ENCODE measurements at regions not wholly inside any gene's neighbourhood (a gene's known extent, or its start where the extent isn't known, plus 50 kb on each side); places are given as distances from the start of the nearest gene placed in this dataset.
"Not testable (repeated sequence)": the region's sequence is repeated elsewhere in the genome, so short reads cannot be mapped to it uniquely, and the experiment has no call there.

- TF ChIP-seq CTCF (IDR thresholded peaks at IDR 0.05; ENCODE audit: low read depth, low read length) = no peak
- H3K4me3 ChIP-seq (ENCODE audit: low read depth, low read length) = no peak overlapping the region
Observed at GRCh38 chr4:103845075-103845474, 125.3 kb upstream of the TACR3 start.

GRCh38 chr4:103842637-103843239, 123.0 kb upstream of the TACR3 start:
- no peak for TF ChIP-seq CTCF (IDR thresholded peaks at IDR 0.05; ENCODE audit: low read depth, low read length)
- H3K4me3 ChIP-seq (ENCODE audit: low read depth, low read length) = no peak overlapping the region

GRCh38 chr4:103842076-103842475, 122.3 kb upstream of the TACR3 start:
- TF ChIP-seq CTCF (IDR thresholded peaks at IDR 0.05; ENCODE audit: low read depth, low read length) = no peak
- H3K4me3 ChIP-seq (ENCODE audit: low read depth, low read length) = no peak overlapping the region

- H3K4me3 ChIP-seq (ENCODE audit: low read depth, low read length) = not testable (repeated sequence)
Observed at GRCh38 chr4:103810308-103810707, 90.5 kb upstream of the TACR3 start.

- no peak overlapping the region for H3K4me3 ChIP-seq (ENCODE audit: low read depth, low read length)
Observed at GRCh38 chr4:103802766-103803165, 83.0 kb upstream of the TACR3 start.

GRCh38 chr4:103787057-103787456, 67.3 kb upstream of the TACR3 start:
- no peak overlapping the region for H3K4me3 ChIP-seq (ENCODE audit: low read depth, low read length)
- TF ChIP-seq CTCF (IDR thresholded peaks at IDR 0.05; ENCODE audit: low read depth, low read length) = no peak

More at GRCh38 chr4:103802766-103803165, 83.0 kb upstream of the TACR3 start:
- no peak for TF ChIP-seq CTCF (IDR thresholded peaks at IDR 0.05; ENCODE audit: low read depth, low read length)

- TF ChIP-seq CTCF (IDR thresholded peaks at IDR 0.05; ENCODE audit: low read depth, low read length) = no peak
- no peak overlapping the region for H3K4me3 ChIP-seq (ENCODE audit: low read depth, low read length)
Observed at GRCh38 chr4:103786593-103786992, 66.8 kb upstream of the TACR3 start.

GRCh38 chr4:103786014-103786413, 66.2 kb upstream of the TACR3 start:
- TF ChIP-seq CTCF (IDR thresholded peaks at IDR 0.05; ENCODE audit: low read depth, low read length) = no peak
- H3K4me3 ChIP-seq (ENCODE audit: low read depth, low read length) = no peak overlapping the region

All from WI38 (cell line).